ENCODE measurements at regions not wholly inside any gene's neighbourhood (a gene's known extent, or its start where the extent isn't known, plus 50 kb on each side); places are given as distances from the start of the nearest gene placed in this dataset.
"Not testable (repeated sequence)": the region's sequence is repeated elsewhere in the genome, so short reads cannot be mapped to it uniquely, and the experiment has no call there.

DNA sequence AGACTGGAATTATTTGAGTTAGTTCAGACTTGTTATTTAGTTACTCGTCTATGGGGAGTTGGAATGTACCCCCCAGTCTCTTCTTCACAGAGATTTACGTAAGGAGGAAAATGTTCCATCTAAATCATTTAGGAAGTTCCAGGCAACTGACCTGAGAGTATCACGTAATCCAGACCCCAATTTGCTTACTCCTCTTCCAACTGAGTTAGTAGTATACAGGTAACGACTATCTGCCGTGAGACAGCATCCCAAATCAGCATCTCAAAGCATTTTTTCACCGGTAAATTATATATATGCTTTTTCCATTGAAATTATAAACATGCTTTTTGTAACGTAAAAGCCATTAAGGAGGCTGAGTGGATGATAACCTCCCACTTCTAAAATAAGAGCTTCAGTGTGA, 214.3 kb upstream of the WSB1 start:
- DNase-seq (ENCODE audit: extremely low spot score) = no peak
- Histone ChIP-seq H3K4me1 (ENCODE audit: insufficient read depth) (no peaks in the 10 kb centered on the region), H3K4me3 (ENCODE audit: low read depth, low read length) (no peak overlapping the region), H3K36me3 (ENCODE audit: insufficient read depth) (no peaks in the 10 kb centered on the region), H3K27ac (ENCODE audit: low read depth) (no peak overlapping the region)
- 45% methylated on average over 7 of the region's 7 CpGs for WGBS

DNA sequence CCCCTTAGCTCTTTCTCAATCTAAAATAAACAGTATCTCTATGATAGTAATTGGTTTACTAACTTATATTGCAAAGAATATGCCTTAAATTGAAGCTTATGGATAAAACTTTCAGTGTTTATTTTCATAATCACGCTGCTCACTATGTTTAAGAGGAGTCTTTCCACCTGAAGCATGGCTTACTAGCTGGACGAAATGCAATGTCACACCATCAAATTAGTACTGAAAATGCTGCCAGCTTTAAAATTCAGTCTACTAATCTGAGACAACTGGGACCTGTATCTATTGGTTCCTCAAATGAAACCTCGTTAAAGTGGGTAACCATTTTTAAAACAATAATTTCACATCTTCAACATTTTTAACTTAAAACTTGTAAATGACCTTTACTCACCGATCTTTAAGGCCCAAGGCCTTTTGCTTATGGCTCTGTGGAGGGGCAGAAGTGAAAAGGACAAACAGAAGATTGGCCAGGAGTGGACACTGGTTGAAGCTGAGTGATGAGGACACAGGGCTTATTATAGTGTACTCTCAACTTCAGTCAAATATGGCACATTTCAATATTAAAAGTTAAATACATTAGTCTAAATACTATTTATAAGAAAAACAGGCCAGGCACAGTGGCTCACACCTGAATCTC, 212.8 kb upstream of the WSB1 start:
- 54% methylated on average over 4 of the region's 4 CpGs for WGBS
- H3K27ac ChIP-seq (ENCODE audit: low read depth) = no peak overlapping the region
- DNase-seq (ENCODE audit: extremely low spot score) = no peak

DNA sequence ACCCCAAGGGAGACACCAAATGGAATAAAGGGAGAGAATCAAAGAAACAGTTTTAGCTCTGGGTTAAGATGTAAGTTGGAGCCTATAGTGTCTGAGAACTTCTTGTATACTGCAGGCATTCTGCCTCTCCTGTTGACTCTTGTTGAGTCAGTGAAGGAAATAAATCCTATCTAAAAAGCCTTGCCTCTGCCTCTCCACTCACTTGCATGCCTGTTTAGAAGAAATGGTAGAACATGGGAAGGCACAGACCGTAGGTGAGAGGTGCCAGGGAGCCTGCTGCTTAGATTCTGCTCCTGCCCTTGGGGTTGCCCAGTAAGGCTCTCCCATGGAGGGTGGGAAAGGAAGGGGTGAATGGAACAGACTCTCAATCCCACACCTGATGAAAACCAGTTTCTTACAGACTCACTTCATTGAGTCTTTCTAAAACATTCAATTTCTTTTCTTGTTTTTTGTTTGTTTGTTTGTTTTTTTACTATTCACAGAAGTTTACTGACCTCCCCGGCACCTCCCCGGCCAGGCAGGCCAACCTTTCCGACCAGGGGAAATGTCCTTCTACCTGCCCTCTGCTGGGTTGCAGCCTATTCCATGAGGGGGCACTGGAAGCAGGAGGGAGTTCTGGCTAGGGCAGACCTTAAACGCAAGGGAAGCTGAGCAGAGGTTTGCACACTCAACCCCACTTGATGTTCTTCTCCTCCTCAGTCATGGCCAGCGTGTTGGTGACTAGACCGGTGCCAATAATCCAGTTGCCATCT, 211.7 kb upstream of the WSB1 start:
- H3K27ac ChIP-seq (ENCODE audit: low read depth) = no peak overlapping the region
- no peaks in the 10 kb centered on the region for H3K36me3 ChIP-seq (ENCODE audit: insufficient read depth)
- no peaks in the 10 kb centered on the region for H3K4me1 ChIP-seq (ENCODE audit: insufficient read depth)
- WGBS = 74% methylated on average over 7 of the region's 7 CpGs
- DNase-seq (ENCODE audit: extremely low spot score) = no peak
- no peak overlapping the region for H3K4me3 ChIP-seq (ENCODE audit: low read depth, low read length)

More for the DNA sequence above, 212.8 kb upstream of the WSB1 start:
- Histone ChIP-seq H3K36me3 (ENCODE audit: insufficient read depth) (no peaks in the 10 kb centered on the region), H3K4me1 (ENCODE audit: insufficient read depth) (no peaks in the 10 kb centered on the region), H3K4me3 (ENCODE audit: low read depth, low read length) (no peak overlapping the region)

DNA sequence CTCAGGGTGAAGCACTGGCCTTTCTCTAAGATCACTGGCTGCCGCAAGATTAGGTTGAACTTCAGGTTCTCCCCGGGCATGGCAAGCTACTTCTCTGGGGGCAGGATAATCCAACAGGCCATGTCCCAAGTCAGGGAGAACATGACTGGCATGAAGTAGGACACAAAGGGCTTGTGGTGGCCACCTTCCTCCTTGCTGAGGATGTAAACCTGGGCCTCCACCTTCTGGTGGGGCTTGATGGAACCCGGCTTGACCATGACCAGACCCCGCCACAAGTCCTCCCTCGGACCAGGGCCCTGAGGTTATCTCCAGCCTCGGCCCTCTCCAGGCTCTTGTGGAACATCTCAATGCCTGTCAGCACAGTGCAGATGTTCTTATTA, 211.1 kb upstream of the WSB1 start:
- Histone ChIP-seq H3K27ac (ENCODE audit: low read depth) (no peak overlapping the region), H3K4me1 (ENCODE audit: insufficient read depth) (no peaks in the 10 kb centered on the region), H3K4me3 (ENCODE audit: low read depth, low read length) (no peak overlapping the region), H3K36me3 (ENCODE audit: insufficient read depth) (no peaks in the 10 kb centered on the region)
- 85% methylated on average over 6 of the region's 6 CpGs for WGBS
- no peak for DNase-seq (ENCODE audit: extremely low spot score)

DNA sequence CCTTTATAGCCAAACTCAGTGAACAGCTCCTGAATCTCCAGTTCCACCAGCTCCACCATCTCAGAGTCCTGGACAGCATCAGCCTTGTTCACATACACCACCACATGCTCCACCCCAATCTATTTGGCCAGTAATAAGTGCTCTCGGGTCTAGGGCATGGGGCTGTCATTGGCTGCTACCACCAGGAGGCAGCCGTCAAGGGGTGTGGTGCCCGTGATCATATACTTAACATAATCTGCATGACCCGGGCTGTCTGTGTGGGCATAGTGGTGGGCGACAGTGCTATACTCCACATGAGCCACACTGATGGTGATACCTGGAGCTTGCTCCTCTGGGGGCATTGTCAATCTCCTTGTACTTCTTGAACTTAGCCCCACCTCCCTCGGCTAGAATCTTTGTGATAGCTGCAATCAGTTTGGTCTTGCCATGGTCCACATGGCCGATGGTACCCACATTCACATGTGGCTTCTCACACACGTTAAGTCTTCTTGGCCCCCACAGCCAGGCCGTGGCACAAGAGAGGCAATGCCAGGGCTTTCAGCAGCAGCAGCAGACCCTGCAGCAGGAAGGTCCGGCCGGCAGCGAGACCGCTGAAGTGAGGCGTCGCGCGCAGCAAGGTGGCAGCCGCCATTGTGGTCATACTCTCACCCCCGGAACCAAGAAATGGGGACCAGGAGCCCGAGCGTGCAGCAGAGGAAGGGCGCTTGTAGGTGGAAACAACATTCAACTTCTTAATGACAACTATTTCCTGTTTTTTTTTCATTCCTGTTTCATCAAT, 210.3 kb upstream of the WSB1 start:
- Histone ChIP-seq H3K36me3 (ENCODE audit: insufficient read depth) (no peaks in the 10 kb centered on the region), H3K4me1 (ENCODE audit: insufficient read depth) (no peaks in the 10 kb centered on the region), H3K27ac (ENCODE audit: low read depth) (no peak overlapping the region), H3K4me3 (ENCODE audit: low read depth, low read length) (no peak overlapping the region)
- WGBS = 86% methylated on average over 22 of the region's 22 CpGs
- DNase-seq (ENCODE audit: extremely low spot score) = no peak

DNA sequence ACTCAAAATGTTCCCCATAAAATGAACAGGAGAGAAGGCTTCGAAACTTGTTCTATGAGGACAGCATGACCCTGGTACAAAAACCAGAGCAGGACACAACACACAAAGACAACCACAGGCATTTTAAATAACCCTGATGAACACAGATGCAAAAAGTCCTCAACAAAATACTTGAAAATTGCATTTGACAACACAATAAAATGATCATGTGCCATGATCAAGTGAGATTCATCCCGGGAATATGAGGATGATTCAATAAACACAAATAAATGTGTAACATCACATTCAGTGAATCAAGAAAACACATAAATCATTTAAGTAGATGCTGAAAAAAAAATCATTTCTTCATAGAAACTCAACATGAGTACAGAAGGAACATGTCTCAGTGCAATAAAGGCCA, 208.4 kb upstream of the WSB1 start:
- no peak overlapping the region for H3K4me3 ChIP-seq (ENCODE audit: low read depth, low read length)
- no peaks in the 10 kb centered on the region for H3K4me1 ChIP-seq (ENCODE audit: insufficient read depth)
- H3K27ac ChIP-seq (ENCODE audit: low read depth) = no peak overlapping the region
- no peaks in the 10 kb centered on the region for H3K36me3 ChIP-seq (ENCODE audit: insufficient read depth)
- 61% methylated on average over 2 of the region's 2 CpGs for WGBS
- no peak for DNase-seq (ENCODE audit: extremely low spot score)

DNA sequence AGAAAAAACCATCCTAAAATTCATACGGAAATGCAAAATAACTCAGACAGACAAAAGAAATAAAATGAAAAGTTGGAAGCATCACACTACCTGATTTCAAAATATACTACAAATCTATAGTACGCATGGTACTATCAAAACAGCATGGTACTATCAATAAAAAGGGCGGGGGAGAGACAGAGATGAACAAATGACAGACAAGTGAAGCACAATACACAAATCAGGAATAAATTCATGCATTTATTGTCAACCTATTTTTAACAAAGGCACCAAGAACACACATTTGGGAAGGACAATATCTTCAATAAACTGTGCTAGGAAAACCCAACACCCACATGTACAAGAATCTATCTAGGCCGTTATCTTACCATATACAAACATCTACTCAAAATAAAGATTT, 207.4 kb upstream of the WSB1 start:
- Histone ChIP-seq H3K36me3 (ENCODE audit: insufficient read depth) (no peaks in the 10 kb centered on the region), H3K4me3 (ENCODE audit: low read depth, low read length) (no peak overlapping the region), H3K27ac (ENCODE audit: low read depth) (no peak overlapping the region), H3K4me1 (ENCODE audit: insufficient read depth) (no peaks in the 10 kb centered on the region)
- no peak for DNase-seq (ENCODE audit: extremely low spot score)
- WGBS = 63% methylated on average over 4 of the region's 4 CpGs

DNA sequence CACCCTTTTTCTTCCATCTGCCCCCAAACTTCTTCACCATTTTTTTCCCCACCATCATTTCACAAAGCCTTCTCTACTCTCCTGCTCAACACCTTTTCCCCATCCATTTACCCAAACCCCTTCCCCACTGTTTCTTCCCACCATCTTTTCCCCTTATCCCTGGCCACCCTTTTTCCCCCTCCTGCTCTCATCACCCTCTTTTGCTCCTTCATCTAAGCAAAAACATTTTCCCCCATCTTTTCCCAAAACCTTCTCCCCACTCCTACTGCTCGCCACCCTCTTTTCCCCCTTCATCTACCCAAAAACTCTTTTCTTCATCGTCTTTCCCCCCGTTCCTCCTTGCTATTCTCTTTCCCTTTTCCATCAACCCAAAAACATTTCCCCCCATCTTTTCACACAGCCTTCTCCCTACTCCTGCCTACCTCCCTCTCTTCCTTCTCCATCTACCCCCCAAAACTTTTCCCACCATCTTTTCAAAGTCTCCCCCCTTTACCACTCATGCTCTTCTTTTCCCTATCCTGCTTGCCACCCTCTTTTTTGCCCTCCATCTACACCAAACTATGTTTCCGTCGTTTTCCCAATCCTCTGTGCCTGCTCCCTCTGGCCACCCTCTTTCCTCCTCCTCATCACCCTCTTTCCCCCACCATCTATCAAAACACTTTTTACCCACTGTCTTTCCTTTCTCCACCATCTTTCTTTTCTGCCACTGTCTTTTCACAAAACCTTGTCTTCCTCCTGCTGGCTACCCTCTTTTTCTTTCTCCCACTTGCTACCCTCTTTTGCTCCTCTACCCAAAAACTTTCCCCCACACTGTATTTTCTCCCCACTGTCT, 205.8 kb upstream of the WSB1 start:
- DNase-seq (ENCODE audit: extremely low spot score) = no peak
- 71% methylated on average over 5 of the region's 5 CpGs for WGBS
- no peaks in the 10 kb centered on the region for H3K4me1 ChIP-seq (ENCODE audit: insufficient read depth)

DNA sequence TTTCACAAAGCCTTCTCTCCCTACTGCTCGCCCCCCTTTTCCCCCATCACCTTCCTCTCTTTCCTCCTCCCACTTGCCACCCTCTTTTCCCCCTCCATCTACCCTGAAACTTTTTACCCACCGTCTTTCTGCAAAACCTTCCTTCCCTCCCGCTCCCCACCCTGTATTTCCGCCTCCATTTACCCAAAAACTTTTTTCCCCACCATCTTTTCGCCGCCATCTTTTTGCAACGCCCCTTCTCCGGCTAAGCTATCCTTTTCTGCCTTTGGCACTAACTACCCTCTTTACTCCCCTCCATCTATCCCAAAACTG, 205.2 kb upstream of the WSB1 start:
- H3K36me3 ChIP-seq (ENCODE audit: insufficient read depth) = no peaks in the 10 kb centered on the region
- no peaks in the 10 kb centered on the region for H3K4me1 ChIP-seq (ENCODE audit: insufficient read depth)
- 54% methylated on average over 8 of the region's 8 CpGs for WGBS
- no peak for DNase-seq (ENCODE audit: extremely low spot score)
- no peak overlapping the region for H3K27ac ChIP-seq (ENCODE audit: low read depth)
- no peak overlapping the region for H3K4me3 ChIP-seq (ENCODE audit: low read depth, low read length)

More for the DNA sequence above, 205.8 kb upstream of the WSB1 start:
- H3K27ac ChIP-seq (ENCODE audit: low read depth) = no peak overlapping the region
- H3K36me3 ChIP-seq (ENCODE audit: insufficient read depth) = no peaks in the 10 kb centered on the region
- no peak overlapping the region for H3K4me3 ChIP-seq (ENCODE audit: low read depth, low read length)

DNA sequence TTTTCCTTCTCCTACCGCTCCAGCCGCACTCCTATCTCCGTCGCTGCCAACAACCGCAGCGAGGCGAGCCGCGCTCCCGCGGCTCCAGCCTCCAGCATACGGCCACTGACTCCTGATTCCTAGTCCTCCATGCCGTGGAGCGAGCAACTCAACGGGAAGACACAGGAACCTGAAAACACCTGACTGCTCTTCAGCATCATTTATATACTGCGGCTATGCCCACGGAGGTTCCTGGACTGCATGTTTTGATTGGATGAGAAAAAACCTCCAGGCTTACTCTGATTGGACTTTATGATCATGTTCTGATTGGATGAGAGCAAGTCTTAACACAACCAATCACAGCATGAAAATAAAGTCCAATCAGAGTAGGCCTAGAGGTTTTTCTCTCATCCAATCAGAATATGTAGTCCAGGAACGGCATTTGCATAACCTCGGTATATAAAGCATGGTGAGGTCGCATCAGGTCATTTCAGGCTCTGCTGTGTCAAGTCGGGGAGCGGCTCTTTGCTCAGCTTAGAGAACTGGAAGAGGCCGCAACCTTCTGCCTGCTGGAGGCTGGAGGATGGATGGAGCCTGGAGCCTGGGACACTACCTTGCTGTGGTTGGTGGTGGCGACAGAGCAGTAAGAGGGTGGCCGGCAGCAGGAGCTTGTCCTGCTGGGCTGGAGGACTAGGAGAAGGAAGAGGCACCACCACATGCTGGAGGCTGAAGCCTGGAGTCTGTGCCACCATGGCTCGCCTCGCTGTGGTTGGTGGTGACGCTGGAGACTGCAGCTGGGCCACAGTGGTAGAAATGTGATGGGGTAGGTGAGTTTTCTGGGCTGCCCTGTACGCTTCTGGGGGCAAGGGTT, 204.6 kb upstream of the WSB1 start:
- H3K36me3 ChIP-seq (ENCODE audit: insufficient read depth); H3K27ac ChIP-seq (ENCODE audit: low read depth); H3K4me1 ChIP-seq (ENCODE audit: insufficient read depth); DNase-seq (ENCODE audit: extremely low spot score); H3K4me3 ChIP-seq (ENCODE audit: low read depth, low read length): not testable (repeated sequence)
- 63% methylated on average over 29 of the region's 29 CpGs for WGBS

DNA sequence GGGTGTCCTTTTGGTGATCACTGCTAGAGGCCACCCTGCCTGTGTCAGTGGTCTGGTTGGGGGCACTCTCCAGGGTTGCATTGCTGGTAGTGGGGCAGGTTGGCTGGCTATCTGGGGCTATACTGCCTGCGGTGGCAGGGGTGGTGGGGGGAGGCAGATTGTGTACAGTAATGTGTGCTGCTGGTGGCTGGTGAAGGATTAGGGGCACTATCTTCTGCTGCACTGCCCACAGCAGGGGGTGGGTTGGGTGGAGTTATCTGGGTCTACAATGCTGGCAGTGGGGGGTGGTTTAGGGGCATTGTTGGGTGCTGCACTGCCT, 204.0 kb upstream of the WSB1 start:
- Histone ChIP-seq H3K4me3 (ENCODE audit: low read depth, low read length) (no peak overlapping the region), H3K36me3 (ENCODE audit: insufficient read depth) (no peaks in the 10 kb centered on the region), H3K4me1 (ENCODE audit: insufficient read depth) (no peaks in the 10 kb centered on the region), H3K27ac (ENCODE audit: low read depth) (no peak overlapping the region)
- WGBS = 89% methylated on average over 1 of the region's 1 CpG
- no peak for DNase-seq (ENCODE audit: extremely low spot score)

DNA sequence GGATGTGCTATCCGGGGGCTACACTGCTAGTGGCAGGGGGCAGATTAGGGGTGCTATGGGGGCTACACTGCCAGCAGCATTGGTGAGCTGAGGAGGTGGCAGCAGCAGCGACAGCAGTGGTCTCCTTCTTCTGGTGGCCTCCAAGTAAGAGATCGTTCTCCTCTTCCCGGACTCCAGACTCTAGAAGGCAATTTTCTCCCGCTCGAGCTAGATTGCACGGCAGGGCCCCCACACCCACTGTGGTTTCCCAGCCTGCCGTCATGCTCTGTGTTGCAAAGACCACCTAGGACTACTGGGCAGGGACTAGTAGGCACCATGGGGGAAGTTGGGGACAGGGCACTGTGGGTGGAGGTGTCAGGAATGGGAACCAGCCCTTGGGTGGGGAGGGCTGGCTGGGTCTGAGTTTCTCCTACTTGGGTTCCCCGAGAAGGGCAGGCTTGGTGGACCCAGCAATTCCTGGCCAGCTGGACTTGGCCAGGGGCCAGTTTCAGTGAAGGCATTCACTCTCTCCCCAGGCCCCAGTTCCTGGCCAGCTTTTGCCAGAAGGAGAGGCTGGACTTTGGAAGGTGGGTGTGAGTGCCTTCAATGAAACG, 203.4 kb upstream of the WSB1 start:
- H3K4me3 ChIP-seq (ENCODE audit: low read depth, low read length); DNase-seq (ENCODE audit: extremely low spot score): not testable (repeated sequence)

More for the DNA sequence above, 203.4 kb upstream of the WSB1 start:
- 84% methylated on average over 10 of the region's 10 CpGs for WGBS
- not testable (repeated sequence) for H3K36me3 ChIP-seq (ENCODE audit: insufficient read depth); H3K4me1 ChIP-seq (ENCODE audit: insufficient read depth); H3K27ac ChIP-seq (ENCODE audit: low read depth)
